Inflammatory macrophage (primary cell): ENCODE measurements at regions not wholly inside any gene's neighbourhood (a gene's known extent, or its start where the extent isn't known, plus 50 kb on each side); places are given as distances from the start of the nearest gene placed in this dataset.

Source experiments
- DNase-seq, 2 donors: peaks; one replicate each; pipeline ENCODE4 v3.0.0-alpha.2; 2020 to 2022

DNA sequence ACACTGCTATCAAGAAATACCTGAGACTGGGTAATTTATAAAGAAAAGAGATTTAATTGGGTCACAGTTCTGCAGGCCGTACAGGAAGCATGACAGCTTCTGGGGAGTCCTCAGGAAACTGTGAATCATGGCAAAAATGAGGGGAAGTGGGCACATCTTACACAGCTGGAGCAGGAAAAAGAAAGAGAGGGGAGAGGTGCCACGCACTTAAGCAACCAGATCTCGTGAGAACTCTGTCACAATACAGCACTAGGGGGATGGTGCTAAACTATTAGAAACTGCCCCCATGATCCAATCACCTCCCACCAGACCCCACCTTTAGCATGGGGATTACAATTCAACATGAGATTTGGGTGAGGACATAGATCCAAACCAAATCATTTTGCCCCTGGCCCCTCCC is 105.5 kb upstream of the CPLX2 start:
- DNase-seq, result peak; percentile 9 to 11

GRCh38 chr5:175766963-175767362 is 104.4 kb upstream of the CPLX2 start:
- DNase-seq, result no peak

- DNase-seq, result no peak
These were observed 98.4 kb upstream of the CPLX2 start for GRCh38 chr5:175772747-175773533.

DNA sequence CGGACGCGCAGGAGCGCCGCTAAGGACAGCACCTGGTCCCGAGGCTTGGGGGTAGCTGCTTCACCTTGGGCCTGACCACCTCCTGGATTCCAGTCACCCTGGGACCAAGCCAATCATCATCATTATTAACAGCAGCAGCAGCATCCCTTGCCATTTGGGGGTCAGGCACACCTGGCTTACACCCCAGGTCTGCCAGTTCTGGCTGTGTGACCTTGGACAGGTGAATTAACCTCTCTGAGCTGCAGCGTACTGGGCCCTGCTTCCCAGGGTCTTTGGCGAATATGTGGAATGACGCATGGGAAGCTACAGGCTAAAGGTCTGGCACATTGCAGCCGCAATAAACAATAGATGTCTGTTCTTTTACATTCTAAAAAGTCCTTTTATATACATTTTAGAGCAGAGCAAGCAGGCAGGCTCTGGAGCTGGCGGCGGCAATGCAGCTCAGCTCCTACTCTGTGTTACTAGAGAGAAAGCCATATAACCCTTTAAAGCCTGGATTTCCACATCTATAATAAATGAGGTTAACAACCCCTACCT is 97.8 kb upstream of the CPLX2 start:
- DNase-seq, result no peak

DNA sequence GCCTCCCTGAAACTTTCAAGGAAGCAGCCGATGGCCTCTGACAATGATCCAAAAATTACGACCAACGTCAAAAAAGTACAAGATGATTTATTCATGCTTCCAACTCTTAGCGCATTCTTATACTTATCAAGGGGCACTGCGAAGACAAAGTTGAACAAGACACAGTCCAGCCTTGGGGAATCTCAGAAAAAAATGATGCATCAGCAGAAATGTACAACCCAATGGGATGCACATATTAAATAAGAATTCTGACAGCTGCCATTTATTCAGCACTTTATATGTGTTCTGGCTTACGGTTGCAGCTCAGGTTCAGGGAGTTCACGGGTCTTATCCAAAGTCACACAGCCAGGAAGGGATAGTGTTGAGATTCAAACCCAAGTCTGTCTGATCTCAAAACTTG is 96.0 kb upstream of the CPLX2 start:
- DNase-seq, result no peak

DNA sequence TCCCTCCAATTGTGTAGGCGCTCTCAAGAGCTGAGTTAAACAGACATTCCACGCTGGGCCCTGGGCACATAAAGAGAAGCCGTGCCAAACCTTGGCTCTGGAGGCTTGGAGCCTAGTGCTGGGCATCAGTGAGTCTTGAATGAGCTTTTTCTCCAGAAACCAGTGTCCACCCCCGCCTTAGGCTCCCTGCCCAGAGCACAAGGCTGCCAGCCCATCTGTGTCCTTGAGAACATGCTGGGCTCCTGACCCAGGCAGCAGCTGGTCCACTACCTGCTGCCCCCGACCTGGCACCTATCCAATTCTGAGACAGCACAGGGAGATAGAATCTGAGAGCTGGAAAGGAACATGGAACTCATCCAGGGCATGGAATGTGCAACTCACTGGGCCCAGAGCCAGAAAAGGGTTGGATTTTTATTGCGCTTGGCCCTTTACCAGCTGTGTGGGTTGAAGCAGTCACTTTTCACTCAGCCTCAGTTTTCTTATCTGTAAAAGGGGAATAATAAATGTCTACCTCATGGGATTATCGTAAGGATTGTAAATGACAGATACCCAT is 92.4 kb upstream of the CPLX2 start:
- DNase-seq, result no peak

GRCh38 chr5:175783739-175784138 is 87.6 kb upstream of the CPLX2 start:
- DNase-seq, result no peak

- no peak for DNase-seq
These were observed 87.1 kb upstream of the CPLX2 start for GRCh38 chr5:175784230-175784629.

DNA sequence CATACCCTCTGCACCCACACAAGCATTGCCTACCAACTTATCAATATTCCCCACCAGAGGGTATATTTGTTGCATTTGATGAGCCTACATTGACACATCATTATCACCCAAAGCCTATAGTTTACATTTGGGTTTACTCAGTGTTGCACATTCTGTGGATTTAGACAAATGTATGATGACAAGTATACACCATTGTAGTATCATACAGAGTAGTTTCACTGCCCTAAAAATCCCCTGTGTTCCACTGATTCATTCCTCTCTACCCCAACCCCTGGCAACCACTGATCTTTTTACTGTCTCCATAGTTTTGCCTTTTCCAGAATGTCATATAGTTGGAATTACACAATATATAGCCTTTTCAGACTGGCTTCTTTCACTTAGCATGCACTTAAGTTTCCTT is 85.7 kb upstream of the CPLX2 start:
- DNase-seq, result no peak

- DNase-seq, result no peak
These were observed 83.1 kb upstream of the CPLX2 start for GRCh38 chr5:175788155-175788787.

DNA sequence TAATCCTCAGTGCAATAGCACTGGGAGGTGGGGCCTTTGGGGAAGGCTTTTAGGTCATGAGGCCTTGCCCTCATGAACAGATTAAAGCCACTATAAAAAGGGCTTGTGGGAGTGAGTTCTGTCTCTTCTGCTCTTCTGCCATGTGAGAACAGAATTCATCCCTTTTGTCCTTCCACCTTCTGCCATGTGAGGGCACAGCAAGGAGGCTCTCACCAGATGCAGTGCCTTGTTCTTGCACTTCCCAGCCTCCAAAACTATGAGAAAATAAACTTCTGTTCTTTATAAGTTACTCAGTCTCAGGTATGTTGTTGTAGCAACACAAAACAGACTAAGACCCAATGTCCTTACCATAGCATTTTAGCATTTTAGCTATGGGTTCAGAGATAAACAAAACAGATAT is 81.7 kb upstream of the CPLX2 start:
- no peak for DNase-seq

DNA sequence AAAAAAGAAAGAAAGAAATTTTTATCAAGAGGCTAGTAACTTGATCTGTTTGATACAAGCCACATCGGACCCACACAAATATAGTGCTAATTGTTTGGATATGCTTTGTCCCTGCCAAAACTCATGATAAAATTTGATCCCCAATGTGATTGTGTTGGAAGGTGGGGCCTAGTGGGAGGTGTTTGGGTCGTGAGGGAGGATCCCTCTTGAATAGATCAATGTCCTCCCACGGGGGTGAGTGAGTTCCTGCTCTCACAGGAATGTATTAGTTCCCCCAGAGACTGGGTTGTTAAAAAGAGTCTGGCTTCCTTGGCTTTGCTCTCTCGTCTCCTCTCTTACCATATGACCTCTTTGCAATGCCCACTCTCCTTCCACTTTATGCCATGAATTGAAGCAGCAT is 80.6 kb upstream of the CPLX2 start:
- no peak for DNase-seq

DNA sequence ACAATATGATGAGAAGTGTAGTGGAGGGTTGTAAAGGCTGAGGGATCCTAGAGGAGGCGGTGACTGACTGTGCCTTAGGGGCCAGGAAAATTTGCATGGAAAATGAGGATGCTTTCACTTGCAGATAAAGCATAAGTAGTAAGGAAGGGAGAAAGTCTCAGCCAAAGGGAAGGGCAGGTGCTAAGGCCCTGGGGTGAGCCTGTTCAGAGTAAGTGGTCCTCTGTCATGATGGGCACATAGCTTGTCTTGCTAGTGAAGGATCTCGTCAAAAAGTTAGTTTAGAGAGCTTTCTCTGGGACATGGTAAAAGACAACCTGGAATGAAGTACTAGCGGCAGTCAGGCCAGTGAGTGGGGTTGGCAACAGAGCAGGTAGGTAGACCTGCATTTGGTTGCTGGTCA is 75.4 kb upstream of the CPLX2 start:
- DNase-seq, result no peak

DNA sequence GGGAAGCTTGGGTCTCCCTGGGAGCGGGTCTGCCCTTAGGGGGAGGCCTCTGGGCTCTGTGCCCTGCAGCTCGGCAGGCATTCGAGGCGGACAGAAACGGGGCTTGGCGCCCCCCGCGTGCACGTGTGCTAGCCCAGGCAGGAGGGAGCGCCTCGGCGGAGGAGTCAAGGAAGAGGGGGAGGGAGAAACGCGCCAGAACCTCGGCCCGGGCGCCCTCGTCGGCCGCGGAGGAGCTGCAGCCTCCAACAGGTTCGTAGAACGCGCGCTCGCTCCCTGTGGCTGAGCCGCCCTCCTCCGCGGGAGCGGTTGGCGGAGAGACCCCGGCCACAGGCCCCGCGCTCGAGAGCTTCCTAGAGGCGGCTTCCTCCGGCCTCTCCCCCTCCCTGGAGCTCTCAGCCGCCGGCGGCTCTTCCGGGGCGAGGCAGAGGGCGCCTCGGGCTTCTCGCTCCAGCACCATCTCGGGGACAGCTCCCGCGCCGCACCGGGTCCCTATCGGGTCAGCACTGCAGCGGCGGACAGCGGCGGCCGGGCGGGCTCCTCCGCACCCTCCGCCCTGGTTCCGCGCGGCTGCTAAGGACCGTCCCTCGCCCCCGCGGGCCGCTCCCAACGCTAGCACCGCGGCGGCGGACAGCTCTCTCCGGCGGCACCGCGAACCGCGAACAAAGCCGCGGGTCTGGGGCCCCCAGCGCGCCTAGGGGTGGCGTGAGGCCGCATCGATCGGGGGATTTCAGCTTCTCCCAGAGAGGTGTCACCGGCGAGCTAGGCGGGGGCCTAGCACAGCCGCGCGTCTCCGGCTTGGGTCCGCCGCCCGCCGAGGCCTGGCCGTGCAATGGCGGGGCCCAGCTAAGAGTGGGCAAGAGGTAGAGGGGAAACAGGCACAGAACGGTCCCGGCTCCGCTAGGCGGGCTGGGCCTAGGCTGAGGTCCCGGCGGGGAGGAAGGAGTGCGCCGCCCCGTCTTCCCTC is 74.6 kb upstream of the CPLX2 start:
- peak; percentile 53 to 78 for DNase-seq

DNA sequence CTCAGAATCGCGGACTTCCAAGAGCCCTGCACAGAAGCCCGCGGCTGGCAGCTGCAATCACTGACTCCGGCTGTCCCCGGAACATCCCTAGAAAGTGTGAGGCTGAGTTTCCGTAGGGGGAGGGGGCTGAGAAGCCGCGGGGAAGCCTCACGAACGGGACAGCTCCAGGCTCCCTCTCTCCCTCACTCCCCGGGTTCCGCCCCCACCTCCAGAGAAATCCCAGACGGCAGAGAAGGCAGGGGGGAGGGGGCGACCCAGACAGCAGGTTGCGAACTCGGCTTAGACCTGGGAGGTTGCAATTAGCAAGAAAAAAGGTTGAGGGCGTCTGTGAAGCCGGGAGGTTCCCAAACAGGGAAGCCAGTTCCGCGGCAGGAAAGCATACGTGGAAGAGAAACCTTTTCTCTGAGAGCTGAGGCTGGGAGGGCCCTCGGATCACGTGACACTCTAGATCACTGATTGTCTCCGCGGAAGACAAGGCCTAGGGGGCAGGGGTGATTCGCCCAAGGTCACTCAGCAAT is 73.8 kb upstream of the CPLX2 start:
- no peak for DNase-seq

- no peak for DNase-seq
These were observed 72.8 kb upstream of the CPLX2 start for GRCh38 chr5:175798626-175799025.

DNA sequence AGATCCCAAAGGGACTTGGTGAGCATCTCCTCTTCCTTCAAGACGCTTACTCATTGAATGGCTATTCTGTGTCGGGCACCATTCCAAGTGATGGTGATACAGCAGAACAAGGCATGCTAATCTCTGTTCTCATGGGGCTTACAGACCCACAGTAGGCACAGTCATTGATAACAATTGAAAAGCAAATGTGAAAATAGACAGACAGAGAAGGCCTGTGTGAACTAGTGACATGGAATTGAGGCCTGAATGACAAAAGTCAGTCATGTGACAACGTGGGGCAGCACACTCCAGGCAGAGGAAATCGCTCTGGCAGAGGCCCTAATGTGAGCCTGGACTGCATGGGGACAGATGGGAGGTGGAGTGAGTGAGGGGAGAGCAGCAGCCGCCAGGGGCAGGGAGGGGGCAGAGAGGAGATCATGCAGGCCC is 70.7 kb upstream of the CPLX2 start:
- no peak for DNase-seq

DNA sequence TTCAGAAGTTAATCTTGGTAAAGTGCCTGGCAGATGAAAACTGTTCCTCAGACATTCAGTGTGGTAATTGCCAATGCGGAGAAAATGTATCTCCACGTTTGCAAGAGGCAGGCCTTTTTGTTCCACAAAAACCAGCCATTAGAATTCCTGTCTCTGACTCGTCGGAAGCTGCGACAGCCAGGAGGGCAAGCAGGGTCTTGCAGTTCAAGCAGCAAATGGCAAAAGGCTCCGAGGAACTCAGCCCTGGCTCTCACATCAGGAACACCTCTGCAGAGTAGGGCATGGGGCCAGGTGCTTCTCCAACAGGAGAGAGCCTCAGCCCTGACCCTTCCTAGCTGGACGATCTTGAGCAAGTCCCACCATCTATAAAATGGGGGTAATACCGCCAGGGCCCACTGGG is 69.0 kb upstream of the CPLX2 start:
- DNase-seq, result no peak

GRCh38 chr5:175803254-175803653 is 68.1 kb upstream of the CPLX2 start:
- DNase-seq, result no peak

- no peak for DNase-seq
These were observed 67.5 kb upstream of the CPLX2 start for GRCh38 chr5:175803736-175804454.

DNA sequence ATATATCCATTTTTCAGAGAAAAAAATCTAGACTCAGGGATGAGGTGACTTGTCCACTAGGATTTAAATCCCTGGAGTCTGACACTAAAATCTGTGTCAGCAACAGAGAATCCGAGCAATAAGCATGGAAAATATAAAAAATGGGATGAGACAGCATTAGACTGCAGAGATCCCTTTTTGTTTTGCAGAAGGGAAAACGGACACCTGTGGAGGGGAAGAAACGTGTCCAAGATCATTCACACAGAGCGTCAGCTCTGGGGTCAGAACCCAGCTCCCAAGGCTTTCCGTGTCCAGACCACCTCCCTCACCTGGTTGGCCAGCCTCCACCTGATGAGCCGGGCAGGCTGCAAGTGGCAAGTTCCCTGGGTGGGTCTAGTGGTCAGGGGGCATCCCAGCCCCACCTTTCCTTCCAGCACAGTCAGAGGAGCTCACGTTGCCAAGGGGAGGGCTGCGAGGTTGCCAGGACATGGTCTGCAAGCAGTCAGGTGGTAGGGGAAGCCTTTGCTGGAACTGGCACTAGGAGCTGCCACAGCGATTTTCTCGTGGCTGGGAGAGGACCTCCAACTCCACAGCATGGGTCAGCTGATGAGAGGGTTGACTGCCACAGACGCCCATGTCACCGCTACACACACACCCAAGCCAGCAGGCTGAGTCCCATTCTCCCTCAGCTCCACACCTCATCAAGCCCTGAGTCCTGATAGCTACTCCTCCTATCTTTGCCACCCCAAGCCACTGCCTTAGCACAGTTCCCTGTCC is 65.9 kb upstream of the CPLX2 start:
- DNase-seq, result no peak
